ENCODE measurements at regions not wholly inside any gene's neighbourhood (a gene's known extent, or its start where the extent isn't known, plus 50 kb on each side); places are given as distances from the start of the nearest gene placed in this dataset.

GRCh38 chr6:21886542-21887151, 293.1 kb downstream of the SOX4 start:
- CTCF ChIA-PET, result interaction anchor here (0.6 to 2.5 kb wide), 5 partner anchors 39 to 298 kb away, joined by 3 to 9 read pairs (median 4); no protein-coding TSS in a partner anchor
- BruUV-seq (replicated peaks), result no TSS peak
- peak; percentile 24 for DNase-seq

GRCh38 chr6:21887231-21888185, 294.0 kb downstream of the SOX4 start:
- Mint-ChIP-seq H3K27ac (ENCODE audit: unreplicated experiment) (no peak overlapping the region), H3K4me3 (ENCODE audit: low read depth, unreplicated experiment) (no peak overlapping the region), H3K27me3 (ENCODE audit: unreplicated experiment) (no peaks in the 10 kb centered on the region), H3K4me1 (ENCODE audit: low read depth, unreplicated experiment) (peaks cover 10% of the 10 kb centered on the region), H3K9me3 (ENCODE audit: low read depth, unreplicated experiment) (peaks cover 7% of the 10 kb centered on the region), H3K36me3 (ENCODE audit: insufficient read depth, unreplicated experiment) (no peaks in the 10 kb centered on the region)
- DNase-seq, result no peak
- no peak for TF ChIP-seq CTCF (IDR thresholded peaks at IDR 0.05; ENCODE audit: unreplicated experiment)
- CTCF ChIA-PET, result interaction anchor here (0.6 to 2.5 kb wide), 4 partner anchors 40 to 299 kb away, joined by 3 to 9 read pairs (median 6); no protein-coding TSS in a partner anchor
- BruUV-seq (replicated peaks), result no TSS peak
- intact Hi-C loops (cut with micrococcal nuclease; ENCODE audit: unreplicated experiment), result loop anchor here (5.0 kb wide), 2 partner anchors 150 to 155 kb away; no protein-coding TSS in a partner anchor

More at GRCh38 chr6:21886542-21887151, 293.1 kb downstream of the SOX4 start:
- Mint-ChIP-seq H3K4me3 (ENCODE audit: low read depth, unreplicated experiment) (no peak overlapping the region), H3K36me3 (ENCODE audit: insufficient read depth, unreplicated experiment) (no peaks in the 10 kb centered on the region), H3K9me3 (ENCODE audit: low read depth, unreplicated experiment) (peaks cover 7% of the 10 kb centered on the region), H3K27me3 (ENCODE audit: unreplicated experiment) (no peaks in the 10 kb centered on the region), H3K27ac (ENCODE audit: unreplicated experiment) (no peak overlapping the region), H3K4me1 (ENCODE audit: low read depth, unreplicated experiment) (peaks cover 10% of the 10 kb centered on the region)
- intact Hi-C loops (cut with micrococcal nuclease; ENCODE audit: unreplicated experiment), result loop anchor here (1.0 to 5.0 kb wide), 3 partner anchors 151 to 289 kb away; no protein-coding TSS in a partner anchor
- TF ChIP-seq CTCF (IDR thresholded peaks at IDR 0.05; ENCODE audit: unreplicated experiment), result no peak

- no peak for TF ChIP-seq CTCF (IDR thresholded peaks at IDR 0.05; ENCODE audit: unreplicated experiment)
- intact Hi-C loops (cut with micrococcal nuclease; ENCODE audit: unreplicated experiment), result no loop called here
Observed at GRCh38 chr6:21891080-21891479, 297.5 kb downstream of the SOX4 start.

GRCh38 chr6:21893793-21894192, 300.2 kb downstream of the SOX4 start:
- peak overlapping the region; percentile 1 for H3K27ac Mint-ChIP-seq (ENCODE audit: unreplicated experiment)
- BruUV-seq (replicated peaks), result no TSS peak
- TF ChIP-seq CTCF (IDR thresholded peaks at IDR 0.05; ENCODE audit: unreplicated experiment), result no peak
- peaks cover 2% of the 10 kb centered on the region for H3K9me3 Mint-ChIP-seq (ENCODE audit: low read depth, unreplicated experiment)
- no peaks in the 10 kb centered on the region for H3K36me3 Mint-ChIP-seq (ENCODE audit: insufficient read depth, unreplicated experiment)
- H3K4me3 Mint-ChIP-seq (ENCODE audit: low read depth, unreplicated experiment), result no peak overlapping the region
- DNase-seq, result no peak
- H3K4me1 Mint-ChIP-seq (ENCODE audit: low read depth, unreplicated experiment), result peaks cover 20% of the 10 kb centered on the region
- H3K27me3 Mint-ChIP-seq (ENCODE audit: unreplicated experiment), result no peaks in the 10 kb centered on the region
- CTCF ChIA-PET, result interaction anchor here (0.6 kb wide), 1 partner anchor 60 kb away, joined by 4 read pairs; no protein-coding TSS in a partner anchor
- intact Hi-C loops (cut with micrococcal nuclease; ENCODE audit: unreplicated experiment), result no loop called here

More at GRCh38 chr6:21891080-21891479, 297.5 kb downstream of the SOX4 start:
- Mint-ChIP-seq H3K36me3 (ENCODE audit: insufficient read depth, unreplicated experiment) (no peaks in the 10 kb centered on the region), H3K27ac (ENCODE audit: unreplicated experiment) (no peak overlapping the region), H3K4me1 (ENCODE audit: low read depth, unreplicated experiment) (peaks cover 18% of the 10 kb centered on the region), H3K9me3 (ENCODE audit: low read depth, unreplicated experiment) (peaks cover 2% of the 10 kb centered on the region), H3K4me3 (ENCODE audit: low read depth, unreplicated experiment) (no peak overlapping the region), H3K27me3 (ENCODE audit: unreplicated experiment) (no peaks in the 10 kb centered on the region)
- DNase-seq, result no peak
- CTCF ChIA-PET, result no interaction called here
- BruUV-seq (replicated peaks), result no TSS peak

Data from Calu3 (cell line).